Activated B cell treated with CpG ODN at 0.5 μM for 24 hours (primary cell): ENCODE measurements at regions not wholly inside any gene's neighbourhood (a gene's known extent, or its start where the extent isn't known, plus 50 kb on each side); places are given as distances from the start of the nearest gene placed in this dataset.
A peak's percentile ranks its signal among the peaks of the same experiment; 100 is the strongest.
"Not testable (repeated sequence)": the region's sequence is repeated elsewhere in the genome, so short reads cannot be mapped to it uniquely, and the experiment has no call there.

ENCODE experiments used
- ATAC-seq: fragments of 200-7000 bp; cut with Tn5 transposase; one replicate; pipeline ENCODE4 v1.10.0; 2021; ENCODE audit warnings: low read depth, mild to moderate bottlenecking, moderate library complexity
- CTCF ChIA-PET: fragments of 350-600 bp; sonication (Branson Sonifier 250); formaldehyde crosslinking; loops from one replicate; lab custom pipeline; 2021; ENCODE audit warnings: antibody characterized with exemption; lab: Charles Lee
- POLR2A ChIA-PET: fragments of 350-600 bp; sonication (Branson Sonifier 250); formaldehyde crosslinking; loops from one replicate; lab custom pipeline; 2021; ENCODE audit warnings: antibody characterized with exemption; lab: Charles Lee
- DNase-seq: peaks from one replicate; pipeline ENCODE4 v3.0.0; 2022
- H3K27ac Mint-ChIP-seq: one replicate; pipeline ENCODE4 v1.8.0; 2020; ENCODE audit warnings: mixed read lengths
- H3K27me3 Mint-ChIP-seq: one replicate; pipeline ENCODE4 v1.8.0; 2021; ENCODE audit warnings: mixed read lengths
- H3K36me3 Mint-ChIP-seq: one replicate; pipeline ENCODE4 v1.8.0; 2021; ENCODE audit warnings: low read depth, mixed read lengths
- H3K4me1 Mint-ChIP-seq: one replicate; pipeline ENCODE4 v1.8.0; 2021; ENCODE audit warnings: mixed read lengths
- H3K4me3 Mint-ChIP-seq: one replicate; pipeline ENCODE4 v1.8.0; 2020; ENCODE audit warnings: mild to moderate bottlenecking, mixed read lengths
- H3K9me3 Mint-ChIP-seq: one replicate; pipeline ENCODE4 v1.8.0; 2020; ENCODE audit warnings: mixed read lengths
- intact Hi-C: fragments of 100-400 bp; cut with micrococcal nuclease; formaldehyde crosslinking; loops from one replicate; pipeline ENCODE4 v1.15.1; 2024
- TF ChIP-seq, protein P1 (sequence below): fragments of 200-600 bp; IDR thresholded peaks from one replicate; pipeline ENCODE4 v1.8.0; 2022; ENCODE audit warnings: antibody characterized with exemption, mild to moderate bottlenecking

DNA sequence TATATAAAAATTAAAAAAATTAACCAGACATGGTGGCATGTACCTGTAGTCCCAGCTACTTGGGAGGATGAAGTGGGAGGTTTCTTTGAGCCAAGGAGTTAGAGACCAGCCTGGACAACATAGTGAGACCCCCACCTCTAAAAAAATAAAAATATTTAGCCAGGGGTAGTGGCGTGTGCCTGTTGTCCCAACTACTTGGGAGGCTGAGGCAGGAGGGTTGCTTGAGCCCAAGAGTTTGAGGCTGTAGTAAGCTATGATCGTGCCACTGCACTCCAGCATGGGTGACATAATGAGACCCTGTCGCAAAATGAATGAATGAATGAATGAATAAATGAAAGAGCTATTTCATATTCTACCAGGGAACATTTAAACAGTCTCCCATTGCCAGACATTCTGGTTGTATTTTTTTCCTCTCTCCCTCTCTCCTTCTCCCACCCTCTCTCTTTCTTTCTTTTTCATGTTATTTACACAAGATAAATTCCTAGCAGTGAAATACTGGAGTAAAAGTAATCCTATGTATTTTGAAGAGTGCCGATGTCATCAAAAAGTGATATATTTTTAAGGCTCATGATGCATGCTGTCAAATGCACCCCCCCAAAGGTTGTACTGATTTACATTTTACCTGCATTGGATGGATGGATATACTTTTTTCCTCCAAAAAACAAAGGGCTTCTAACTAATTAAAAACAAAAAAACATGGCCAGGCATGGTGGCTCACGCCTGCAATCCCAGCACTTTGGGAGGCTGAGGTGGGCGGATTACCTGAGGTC is 194.8 kb upstream of the ZNF217 start:
- ChIA-PET POLR2A (interaction anchor here (0.6 kb wide), 1 partner anchor 59 kb away, joined by 3 read pairs; no protein-coding TSS in a partner anchor), CTCF (no interaction called here)
- no peaks in the 10 kb centered on the region for H3K36me3 Mint-ChIP-seq
- H3K27me3 Mint-ChIP-seq, result no peaks in the 10 kb centered on the region
- TF ChIP-seq, protein P1, sequence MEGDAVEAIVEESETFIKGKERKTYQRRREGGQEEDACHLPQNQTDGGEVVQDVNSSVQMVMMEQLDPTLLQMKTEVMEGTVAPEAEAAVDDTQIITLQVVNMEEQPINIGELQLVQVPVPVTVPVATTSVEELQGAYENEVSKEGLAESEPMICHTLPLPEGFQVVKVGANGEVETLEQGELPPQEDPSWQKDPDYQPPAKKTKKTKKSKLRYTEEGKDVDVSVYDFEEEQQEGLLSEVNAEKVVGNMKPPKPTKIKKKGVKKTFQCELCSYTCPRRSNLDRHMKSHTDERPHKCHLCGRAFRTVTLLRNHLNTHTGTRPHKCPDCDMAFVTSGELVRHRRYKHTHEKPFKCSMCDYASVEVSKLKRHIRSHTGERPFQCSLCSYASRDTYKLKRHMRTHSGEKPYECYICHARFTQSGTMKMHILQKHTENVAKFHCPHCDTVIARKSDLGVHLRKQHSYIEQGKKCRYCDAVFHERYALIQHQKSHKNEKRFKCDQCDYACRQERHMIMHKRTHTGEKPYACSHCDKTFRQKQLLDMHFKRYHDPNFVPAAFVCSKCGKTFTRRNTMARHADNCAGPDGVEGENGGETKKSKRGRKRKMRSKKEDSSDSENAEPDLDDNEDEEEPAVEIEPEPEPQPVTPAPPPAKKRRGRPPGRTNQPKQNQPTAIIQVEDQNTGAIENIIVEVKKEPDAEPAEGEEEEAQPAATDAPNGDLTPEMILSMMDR, result no peak
- DNase-seq (no peak), ATAC-seq (no peak)
- intact Hi-C loops, result loop anchor here (5.0 kb wide), 1 partner anchor 39 kb away; no protein-coding TSS in a partner anchor
- H3K27ac Mint-ChIP-seq, result no peak overlapping the region
- H3K4me3 Mint-ChIP-seq, result no peak overlapping the region
- H3K9me3 Mint-ChIP-seq, result no peaks in the 10 kb centered on the region
- H3K4me1 Mint-ChIP-seq, result peaks cover 28% of the 10 kb centered on the region

DNA sequence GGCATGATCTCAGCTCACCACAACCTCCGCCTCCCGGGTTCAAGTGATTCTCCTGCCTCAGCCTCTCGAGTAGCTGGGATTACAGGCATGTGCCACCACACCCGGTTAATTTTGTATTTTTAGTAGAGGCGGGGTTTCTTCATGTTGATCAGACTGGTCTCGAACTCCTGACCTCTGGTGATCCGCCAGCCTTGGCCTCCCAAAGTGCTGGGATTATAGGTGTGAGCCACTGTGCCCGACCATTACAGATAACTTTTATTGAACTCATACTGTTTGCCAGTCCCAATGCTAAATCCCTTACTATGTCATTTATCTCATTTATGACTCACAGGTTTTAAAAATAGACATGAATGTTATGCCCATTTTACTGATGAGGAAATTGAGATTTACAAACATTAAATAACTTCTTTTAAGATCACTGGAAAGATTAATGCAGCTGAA is 193.9 kb upstream of the ZNF217 start:
- ATAC-seq, CTCF ChIA-PET: not testable (repeated sequence)
- POLR2A ChIA-PET, result interaction anchor here (0.6 kb wide), 1 partner anchor 58 kb away, joined by 3 read pairs; no protein-coding TSS in a partner anchor

DNA sequence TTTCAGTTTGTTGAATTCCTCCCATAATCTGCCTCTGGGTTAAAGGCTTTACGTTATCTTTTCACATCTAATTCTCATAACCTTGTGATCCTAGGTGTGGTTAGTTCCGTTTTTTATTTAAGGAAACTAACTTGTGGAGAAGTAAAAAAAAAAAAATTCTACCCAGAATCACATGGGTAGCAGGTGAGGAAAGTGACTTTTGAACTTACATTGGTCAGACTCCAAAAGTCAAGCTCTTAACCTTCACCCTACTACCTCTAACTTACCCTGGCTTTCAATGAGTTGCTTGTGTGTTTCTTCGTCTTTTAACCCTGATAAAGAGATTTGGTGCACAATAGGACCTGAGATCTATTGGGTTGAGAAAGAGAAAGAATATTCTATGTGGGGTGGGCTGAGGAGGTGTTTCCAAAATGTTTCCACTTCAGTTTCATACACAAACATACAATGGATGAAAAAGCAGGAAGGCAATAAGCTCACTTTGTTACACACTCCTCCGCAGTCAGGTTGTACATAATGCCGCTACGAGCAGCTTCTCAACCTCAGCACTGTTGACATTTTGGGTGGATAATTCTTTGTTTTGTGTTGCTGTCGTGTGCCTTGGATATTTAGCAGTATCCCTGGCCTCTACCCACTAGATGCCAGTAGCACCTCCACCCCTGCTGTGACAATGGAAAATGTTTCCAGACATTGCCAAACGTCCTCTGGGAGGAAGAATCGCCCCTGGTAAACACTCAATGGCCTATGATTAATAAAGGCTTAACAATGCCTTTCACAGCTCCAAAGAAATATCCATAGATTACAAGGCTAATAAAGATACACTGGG is 193.0 kb upstream of the ZNF217 start:
- Mint-ChIP-seq H3K4me3 (peak overlapping the region; percentile 5), H3K27ac (peak overlapping the region; percentile 70), H3K27me3 (no peaks in the 10 kb centered on the region), H3K4me1 (peaks cover 28% of the 10 kb centered on the region), H3K36me3 (no peaks in the 10 kb centered on the region), H3K9me3 (no peaks in the 10 kb centered on the region)
- CTCF ChIA-PET, result interaction anchor here (1.1 kb wide), 3 partner anchors 19 to 129 kb away, joined by 3 to 6 read pairs (median 3); no protein-coding TSS in a partner anchor
- TF ChIP-seq, protein P1, result no peak
- no peak for ATAC-seq
- intact Hi-C loops, result loop anchor here (5.0 kb wide), 1 partner anchor 41 kb away; no protein-coding TSS in a partner anchor
- POLR2A ChIA-PET, result interaction anchor here (0.7 to 1.3 kb wide), 5 partner anchors 10 to 64 kb away, joined by 3 to 4 read pairs (median 3); no protein-coding TSS in a partner anchor
- DNase-seq, result no peak

More for the DNA sequence above, 193.9 kb upstream of the ZNF217 start:
- not testable (repeated sequence) for H3K4me3 Mint-ChIP-seq, H3K27me3 Mint-ChIP-seq, H3K36me3 Mint-ChIP-seq, H3K9me3 Mint-ChIP-seq, DNase-seq, H3K27ac Mint-ChIP-seq
- intact Hi-C loops, result loop anchor here (5.0 kb wide), 1 partner anchor 40 kb away; no protein-coding TSS in a partner anchor
- peaks cover 28% of the 10 kb centered on the region for H3K4me1 Mint-ChIP-seq

DNA sequence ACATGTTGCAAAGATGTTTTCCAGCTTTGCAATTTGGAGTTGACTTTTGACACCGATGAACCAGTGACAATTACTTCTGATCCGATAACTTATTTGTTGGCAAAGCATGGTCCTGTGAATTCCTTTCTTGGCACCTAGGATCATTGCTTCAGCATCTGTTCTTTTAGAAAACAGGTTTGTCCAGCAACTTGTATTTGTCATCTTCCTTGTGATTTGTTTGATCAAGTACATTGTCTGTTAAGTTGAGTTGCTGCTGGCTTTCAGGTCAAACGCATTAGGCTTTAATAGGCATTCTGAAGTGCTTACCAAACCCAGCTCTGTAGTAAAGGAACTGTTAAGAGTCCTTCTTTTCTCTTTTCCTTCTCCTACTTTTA is 192.4 kb upstream of the ZNF217 start:
- ATAC-seq, result no peak
- no peaks in the 10 kb centered on the region for H3K36me3 Mint-ChIP-seq
- peak overlapping the region; percentile 70 for H3K27ac Mint-ChIP-seq
- no peaks in the 10 kb centered on the region for H3K27me3 Mint-ChIP-seq
- peak overlapping the region; percentile 5 for H3K4me3 Mint-ChIP-seq
- TF ChIP-seq, protein P1, result no peak
- CTCF ChIA-PET, result interaction anchor here (1.1 kb wide), 3 partner anchors 20 to 130 kb away, joined by 3 to 6 read pairs (median 3); no protein-coding TSS in a partner anchor
- intact Hi-C loops, result loop anchor here (5.0 kb wide), 1 partner anchor 41 kb away; no protein-coding TSS in a partner anchor
- H3K9me3 Mint-ChIP-seq, result no peaks in the 10 kb centered on the region
- no peak for DNase-seq
- POLR2A ChIA-PET, result interaction anchor here (0.5 to 1.3 kb wide), 5 partner anchors 9 to 165 kb away, joined by 3 to 4 read pairs (median 3); no protein-coding TSS in a partner anchor
- peaks cover 28% of the 10 kb centered on the region for H3K4me1 Mint-ChIP-seq

DNA sequence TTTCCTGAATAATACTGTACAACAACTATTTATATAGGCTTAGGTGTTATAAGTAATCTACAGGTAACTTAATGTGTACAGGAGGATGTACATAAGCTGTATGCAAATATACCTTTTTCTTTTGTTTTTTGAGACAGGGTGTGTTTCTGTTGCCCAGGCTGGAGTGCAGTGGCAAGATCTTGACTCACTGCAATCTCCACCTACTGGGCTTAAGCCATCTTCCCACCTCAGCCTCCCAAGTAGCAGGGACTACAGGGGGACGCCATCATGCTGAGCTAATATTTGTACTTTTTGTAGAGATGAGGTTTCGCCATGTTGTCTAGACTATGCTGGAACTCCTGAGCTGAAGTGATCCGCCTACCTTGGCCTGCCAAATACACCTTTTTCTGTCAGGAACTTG is 191.7 kb upstream of the ZNF217 start:
- Mint-ChIP-seq H3K9me3 (no peaks in the 10 kb centered on the region), H3K27me3 (no peaks in the 10 kb centered on the region), H3K4me3 (no peak overlapping the region), H3K27ac (peak overlapping the region; percentile 24), H3K4me1 (peaks cover 28% of the 10 kb centered on the region), H3K36me3 (no peaks in the 10 kb centered on the region)
- DNase-seq (no peak), ATAC-seq (no peak)
- ChIA-PET POLR2A (interaction anchor here (0.5 to 1.0 kb wide), 2 partner anchors 32 to 164 kb away, joined by 3 to 4 read pairs; no protein-coding TSS in a partner anchor), CTCF (no interaction called here)
- intact Hi-C loops, result loop anchor here (5.0 kb wide), 1 partner anchor 42 kb away; no protein-coding TSS in a partner anchor
- TF ChIP-seq, protein P1, result no peak
